Osteoblast (primary cell): ENCODE measurements at regions not wholly inside any gene's neighbourhood (a gene's known extent, or its start where the extent isn't known, plus 50 kb on each side); places are given as distances from the start of the nearest gene placed in this dataset.

ENCODE experiments used
- DNase-seq: peaks from one replicate; pipeline ENCODE4 v3.0.0; 2011; ENCODE audit warnings: low spot score, mixed read lengths; ENCODE audit not compliant: insufficient read length; ENCODE audit errors: missing footprints
- H2AFZ ChIP-seq: 2 replicates; pipeline ENCODE4 v1.6.0; 2011; ENCODE audit warnings: mild to moderate bottlenecking, low read length
- H3K27ac ChIP-seq: 2 replicates; pipeline ENCODE4 v1.5.1; 2011; ENCODE audit warnings: mild to moderate bottlenecking, low read depth, low read length, moderate library complexity
- H3K27me3 ChIP-seq: 2 replicates; pipeline ENCODE4 v1.6.0; 2012; ENCODE audit warnings: mild to moderate bottlenecking, control low read depth, inconsistent platforms, low read length, moderate library complexity; ENCODE audit not compliant: insufficient read depth
- H3K36me3 ChIP-seq: 2 replicates; pipeline ENCODE4 v1.5.1; 2011; ENCODE audit warnings: mild to moderate bottlenecking, low read length, control low read depth, moderate library complexity; ENCODE audit not compliant: insufficient read depth
- H3K4me1 ChIP-seq: 2 replicates; pipeline ENCODE4 v1.5.1; 2011; ENCODE audit warnings: mild to moderate bottlenecking, low read length, control low read depth, moderate library complexity; ENCODE audit not compliant: insufficient read depth
- H3K4me2 ChIP-seq: 2 replicates; pipeline ENCODE4 v1.6.0; 2011; ENCODE audit warnings: mild to moderate bottlenecking, low read length; ENCODE audit not compliant: insufficient read depth
- H3K4me3 ChIP-seq: fragments of 200-600 bp; sonication (generic); 3 replicates; pipeline ENCODE4 v1.5.1; 2012; ENCODE audit warnings: mild to moderate bottlenecking, low read length, inconsistent platforms; ENCODE audit not compliant: insufficient read depth
- H3K79me2 ChIP-seq: 2 replicates; pipeline ENCODE4 v1.6.0; 2012; ENCODE audit warnings: mild to moderate bottlenecking, low read length, control low read depth, inconsistent platforms; ENCODE audit not compliant: insufficient read depth
- H3K9me3 ChIP-seq: 2 replicates; pipeline ENCODE4 v1.5.1; 2011; ENCODE audit warnings: low read depth, low read length, control low read depth
- H4K20me1 ChIP-seq: 2 replicates; pipeline ENCODE4 v1.6.0; 2012; ENCODE audit warnings: mild to moderate bottlenecking, low read length, control low read depth; ENCODE audit not compliant: insufficient read depth
- TF ChIP-seq, protein P1 (sequence below): IDR thresholded peaks from 2 replicates; pipeline ENCODE4 v1.5.1; 2011; ENCODE audit warnings: mild to moderate bottlenecking, low read depth, low read length, moderate library complexity; ENCODE audit errors: extremely low read depth

DNA sequence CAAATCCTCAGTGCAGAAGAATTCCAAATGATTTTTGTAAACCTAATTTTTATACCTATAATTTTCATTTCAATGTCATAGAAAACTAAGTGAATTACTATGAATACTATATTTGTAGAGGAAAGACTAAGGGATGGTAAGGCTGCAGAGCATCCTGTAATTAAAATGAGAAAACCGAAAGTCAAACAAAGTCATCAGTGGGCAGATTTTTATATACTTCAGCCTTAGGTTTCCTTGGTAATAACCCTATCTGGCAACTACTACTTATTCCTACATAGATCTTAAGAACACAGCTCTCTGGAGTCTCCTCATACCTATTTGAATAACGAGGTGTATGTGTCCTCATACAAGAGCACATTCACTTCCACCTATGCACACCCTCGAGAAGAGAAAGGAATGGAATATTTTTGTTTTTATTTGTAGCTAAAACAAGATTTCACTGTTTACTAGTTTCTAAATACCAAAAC, 117.9 kb upstream of the SGK1 start:
- Histone ChIP-seq H3K27ac (peak overlapping the region; percentile 92), H3K9me3 (no peaks in the 10 kb centered on the region), H3K27me3 (no peaks in the 10 kb centered on the region), H3K36me3 (no peaks in the 10 kb centered on the region), H2AFZ (peak overlapping the region; percentile 59), H3K79me2 (no peaks in the 10 kb centered on the region), H3K4me2 (peak overlapping the region; percentile 80), H3K4me3 (peak overlapping the region; percentile 52), H4K20me1 (no peaks in the 10 kb centered on the region), H3K4me1 (peaks cover 29% of the 10 kb centered on the region)
- no peak for DNase-seq
- TF ChIP-seq, protein P1, sequence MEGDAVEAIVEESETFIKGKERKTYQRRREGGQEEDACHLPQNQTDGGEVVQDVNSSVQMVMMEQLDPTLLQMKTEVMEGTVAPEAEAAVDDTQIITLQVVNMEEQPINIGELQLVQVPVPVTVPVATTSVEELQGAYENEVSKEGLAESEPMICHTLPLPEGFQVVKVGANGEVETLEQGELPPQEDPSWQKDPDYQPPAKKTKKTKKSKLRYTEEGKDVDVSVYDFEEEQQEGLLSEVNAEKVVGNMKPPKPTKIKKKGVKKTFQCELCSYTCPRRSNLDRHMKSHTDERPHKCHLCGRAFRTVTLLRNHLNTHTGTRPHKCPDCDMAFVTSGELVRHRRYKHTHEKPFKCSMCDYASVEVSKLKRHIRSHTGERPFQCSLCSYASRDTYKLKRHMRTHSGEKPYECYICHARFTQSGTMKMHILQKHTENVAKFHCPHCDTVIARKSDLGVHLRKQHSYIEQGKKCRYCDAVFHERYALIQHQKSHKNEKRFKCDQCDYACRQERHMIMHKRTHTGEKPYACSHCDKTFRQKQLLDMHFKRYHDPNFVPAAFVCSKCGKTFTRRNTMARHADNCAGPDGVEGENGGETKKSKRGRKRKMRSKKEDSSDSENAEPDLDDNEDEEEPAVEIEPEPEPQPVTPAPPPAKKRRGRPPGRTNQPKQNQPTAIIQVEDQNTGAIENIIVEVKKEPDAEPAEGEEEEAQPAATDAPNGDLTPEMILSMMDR: no peak

GRCh38 chr6:134434019-134434942, 116.4 kb upstream of the SGK1 start:
- TF ChIP-seq, protein P1: no peak
- DNase-seq: no peak
- Histone ChIP-seq H3K27me3 (no peaks in the 10 kb centered on the region), H3K36me3 (no peaks in the 10 kb centered on the region), H3K4me1 (peaks cover 29% of the 10 kb centered on the region), H3K4me2 (no peak overlapping the region), H2AFZ (no peak overlapping the region), H3K79me2 (no peaks in the 10 kb centered on the region), H4K20me1 (no peaks in the 10 kb centered on the region), H3K9me3 (no peaks in the 10 kb centered on the region), H3K4me3 (no peak overlapping the region), H3K27ac (no peak overlapping the region)

GRCh38 chr6:134432036-134432435, 114.1 kb upstream of the SGK1 start:
- Histone ChIP-seq H3K9me3 (no peaks in the 10 kb centered on the region), H3K36me3 (no peaks in the 10 kb centered on the region), H3K27me3 (no peaks in the 10 kb centered on the region), H4K20me1 (no peaks in the 10 kb centered on the region), H3K4me1 (peaks cover 21% of the 10 kb centered on the region), H2AFZ (no peak overlapping the region), H3K4me3 (no peak overlapping the region), H3K4me2 (no peak overlapping the region), H3K79me2 (no peaks in the 10 kb centered on the region), H3K27ac (no peak overlapping the region)
- DNase-seq: no peak
- TF ChIP-seq, protein P1: no peak

GRCh38 chr6:134431421-134431859, 113.5 kb upstream of the SGK1 start:
- TF ChIP-seq, protein P1: no peak
- peak overlapping the region; percentile 33 for H2AFZ ChIP-seq
- H3K4me2 ChIP-seq: no peak overlapping the region
- no peaks in the 10 kb centered on the region for H4K20me1 ChIP-seq
- no peaks in the 10 kb centered on the region for H3K36me3 ChIP-seq
- H3K9me3 ChIP-seq: no peaks in the 10 kb centered on the region
- H3K27me3 ChIP-seq: no peaks in the 10 kb centered on the region
- no peak overlapping the region for H3K27ac ChIP-seq
- no peaks in the 10 kb centered on the region for H3K79me2 ChIP-seq
- H3K4me3 ChIP-seq: no peak overlapping the region
- H3K4me1 ChIP-seq: peaks cover 15% of the 10 kb centered on the region
- DNase-seq: no peak
